GM23338 (cell line): ENCODE measurements at regions not wholly inside any gene's neighbourhood (a gene's known extent, or its start where the extent isn't known, plus 50 kb on each side); places are given as distances from the start of the nearest gene placed in this dataset.

Experiments used
- CREB1 ChIP-seq: fragments of 250-450 bp; sonication (Bioruptor Pico); IDR thresholded peaks from 2 replicates; pipeline ENCODE4 v1.5.0; 2020; ENCODE audit warnings: low read depth, mild to moderate bottlenecking, moderate library complexity
- CTCF ChIP-seq, 2 experiments: fragments of 200-600 bp in 1 of 2; sonication (generic) in 1 of 2; conservative IDR thresholded peaks; 2 replicates each; pipeline versions ENCODE4 v1.5.1 to v1.6.1; 2016 to 2017; ENCODE audit warnings: antibody characterized with exemption in 2 of 2, low read depth in 2 of 2, mild to moderate bottlenecking in 2 of 2, moderate library complexity in 1 of 2
- ETS1 ChIP-seq: IDR thresholded peaks from 2 replicates; pipeline ENCODE4 v1.6.1; 2016; ENCODE audit warnings: antibody characterized with exemption
- EZH2 ChIP-seq: fragments of 200-600 bp; sonication (generic); IDR thresholded peaks from one replicate; pipeline ENCODE4 v1.8.0; 2017; ENCODE audit warnings: antibody characterized with exemption, mild to moderate bottlenecking, low read depth; ENCODE audit not compliant: unreplicated experiment
- EZH2phosphoT487 ChIP-seq: fragments of 200-600 bp; sonication (generic); IDR thresholded peaks from one replicate; pipeline ENCODE4 v1.8.1; 2018; ENCODE audit warnings: antibody characterized with exemption; ENCODE audit not compliant: unreplicated experiment
- POLR2AphosphoS5 ChIP-seq: IDR thresholded peaks from 2 replicates; pipeline ENCODE4 v1.6.1; 2016; ENCODE audit warnings: antibody characterized with exemption, low read depth
- REST ChIP-seq: IDR thresholded peaks from one replicate; pipeline ENCODE4 v1.6.1; 2018; ENCODE audit warnings: antibody characterized with exemption; ENCODE audit not compliant: unreplicated experiment
- ZNF331 ChIP-seq: fragments of 250-450 bp; sonication (Bioruptor Pico); IDR thresholded peaks from 2 replicates; pipeline ENCODE4 v1.5.0; 2020; ENCODE audit warnings: low read depth, mild to moderate bottlenecking, moderate library complexity

- TF ChIP-seq CTCF (conservative IDR thresholded peaks at IDR 0.05; ENCODE audit: low read depth in 2 of 2) (no peak), ETS1 (no peak), POLR2AphosphoS5 (no peak), ZNF331 (CRISPR knock-in tag) (no peak), REST (no peak), CREB1 (no peak), EZH2phosphoT487 (no peak), EZH2 (no peak)
Observed at GRCh38 chr2:20509301-20509769, 62.5 kb downstream of the RHOB start.
